ENCODE measurements at regions not wholly inside any gene's neighbourhood (a gene's known extent, or its start where the extent isn't known, plus 50 kb on each side); places are given as distances from the start of the nearest gene placed in this dataset.

DNA sequence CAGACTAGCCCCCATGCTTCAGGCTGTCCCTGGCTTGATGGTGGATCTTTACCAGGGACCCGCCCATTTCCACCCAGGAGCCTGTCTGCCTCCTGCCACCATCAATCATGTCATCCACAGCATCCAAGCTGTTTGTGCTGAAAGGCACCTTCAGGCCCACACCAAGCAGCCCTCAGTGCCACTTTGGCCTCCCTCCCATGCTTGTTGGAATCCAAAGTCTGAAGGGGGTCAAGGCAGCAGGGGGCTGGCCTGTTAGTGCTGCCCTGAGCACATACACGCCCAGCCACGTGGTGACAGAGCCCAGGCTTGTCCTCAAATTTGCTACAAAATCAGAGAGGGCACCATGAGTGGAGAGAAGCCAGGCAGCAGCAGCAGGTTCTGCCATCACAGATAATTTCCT, 1146.8 kb downstream of the FSCB start:
- ChIA-PET CTCF (no interaction called here), POLR2A (ENCODE audit: unreplicated experiment) (no interaction called here)
- in situ Hi-C loops (cut with MboI; ENCODE audit: low sequenced_read_pairs) (no loop called here), intact Hi-C loops (cut with micrococcal nuclease) (no loop called here), dilution Hi-C loops (cut with HindIII; ENCODE audit: low sequenced_read_pairs, unreplicated experiment) (no loop called here)
- no peak overlapping the region for H4K8ac ChIP-seq (ENCODE audit: low read depth in 2 of 2, low read length in 2 of 2)
- H2AK5ac ChIP-seq (ENCODE audit: low read depth, low read length) = no peak overlapping the region
- WGBS, 2 experiments (ENCODE audit: extremely low coverage in 2 of 2, insufficient read length in 1 of 2) = 0% methylated on average over 2 of the region's 3 CpGs; no CpG with 5 or more reads in 1 of the 2 experiments
- no peaks in the 10 kb centered on the region for H3K36me3 ChIP-seq (ENCODE audit: control insufficient read depth, insufficient read depth, low read length)
- H3K27ac ChIP-seq (ENCODE audit: insufficient read depth, low read length) = no peak overlapping the region
- ATAC-seq (ENCODE audit: low read depth) (no peak), DNase-seq (no peak)
- H3K18ac ChIP-seq (ENCODE audit: low read depth, low read length) = no peak overlapping the region
- no peak overlapping the region for H3K4ac ChIP-seq (ENCODE audit: low read depth, low read length)
- H3K9me1 ChIP-seq (ENCODE audit: insufficient read depth, low read length) = no peaks in the 10 kb centered on the region
- H3K4me3 ChIP-seq (ENCODE audit: insufficient read depth, low read depth, low read length) = no peak overlapping the region
- TF ChIP-seq SMC3 (IDR thresholded peaks at IDR 0.05; ENCODE audit: low read depth, low read length) (no peak), MAZ (IDR thresholded peaks at IDR 0.05; ENCODE audit: borderline replicate concordance, low read depth, low read length) (no peak), RAD21 (IDR thresholded peaks at IDR 0.05; ENCODE audit: low read length) (no peak), FOS (IDR thresholded peaks at IDR 0.05; ENCODE audit: low read depth, low read length) (no peak)
- H3K79me1 ChIP-seq (ENCODE audit: low read depth in 1 of 2, low read length in 2 of 2) = no peaks in the 10 kb centered on the region
- no peak overlapping the region for H2BK15ac ChIP-seq (ENCODE audit: low read depth, low read length)
- no peak overlapping the region for H3K9ac ChIP-seq (ENCODE audit: low read depth, low read length)
- no peak overlapping the region for H2AFZ ChIP-seq (replicated peaks; ENCODE audit: low read length, poor library complexity)
- H2BK20ac ChIP-seq (ENCODE audit: low read depth, low read length) = no peak overlapping the region
- no peak overlapping the region for H4K5ac ChIP-seq (ENCODE audit: low read depth, low read length)
- no peak overlapping the region for H3K23ac ChIP-seq (ENCODE audit: low read depth, low read length)
- H3K56ac ChIP-seq (ENCODE audit: extremely low read depth, insufficient read depth, low read length) = no peak overlapping the region
- no peak overlapping the region for H2AK9ac ChIP-seq (replicated peaks; ENCODE audit: low read depth, low read length, poor library complexity)
- no peak overlapping the region for H2BK5ac ChIP-seq (ENCODE audit: low read depth, low read length, poor library complexity, severe bottlenecking)
- BruUV-seq (replicated peaks) = no TSS peak
- H3K4me2 ChIP-seq (ENCODE audit: low read depth, low read length) = no peak overlapping the region
- no peaks in the 10 kb centered on the region for H3K27me3 ChIP-seq (ENCODE audit: control insufficient read depth, insufficient read depth, low read length)
- no peaks in the 10 kb centered on the region for H4K20me1 ChIP-seq (ENCODE audit: insufficient read depth, low read length)
- H3K4me1 ChIP-seq (ENCODE audit: control insufficient read depth, insufficient read depth, low read length) = no peaks in the 10 kb centered on the region
- H3K14ac ChIP-seq (replicated peaks; ENCODE audit: low read depth, low read length) = no peak overlapping the region
- H2BK120ac ChIP-seq (ENCODE audit: low read depth, low read length) = no peak overlapping the region
- H4K91ac ChIP-seq (ENCODE audit: insufficient read depth, low read depth, low read length) = no peak overlapping the region
- H3K9me3 ChIP-seq (ENCODE audit: control insufficient read depth, insufficient read depth, low read length) = peaks cover 6% of the 10 kb centered on the region
